PC-3 (cell line): ENCODE measurements at regions not wholly inside any gene's neighbourhood (a gene's known extent, or its start where the extent isn't known, plus 50 kb on each side); places are given as distances from the start of the nearest gene placed in this dataset.

ENCODE experiments used
- CTCF ChIP-seq: fragments of 300-600 bp; sonication (generic); conservative IDR thresholded peaks from 2 replicates; pipeline ENCODE4 v1.5.1; 2017; ENCODE audit warnings: antibody characterized with exemption, low read depth, mild to moderate bottlenecking, low read length
- EZH2 ChIP-seq: fragments of 300-600 bp; sonication (generic); IDR thresholded peaks from one replicate; pipeline ENCODE4 v1.6.1; 2017; ENCODE audit warnings: antibody characterized with exemption, mild to moderate bottlenecking, low read length; ENCODE audit not compliant: unreplicated experiment
- EZH2phosphoT487 ChIP-seq: fragments of 300-600 bp; sonication (generic); IDR thresholded peaks from 2 replicates; pipeline ENCODE4 v1.6.1; 2018; ENCODE audit warnings: mild to moderate bottlenecking, antibody characterized with exemption, low read length, borderline replicate concordance

GRCh38 chr1:209480345-209480744 is 103.2 kb upstream of the CAMK1G start:
- TF ChIP-seq EZH2 (no peak), CTCF (no peak), EZH2phosphoT487 (no peak)
